Progenitor cell of endocrine pancreas (in vitro differentiated cells): ENCODE measurements at regions not wholly inside any gene's neighbourhood (a gene's known extent, or its start where the extent isn't known, plus 50 kb on each side); places are given as distances from the start of the nearest gene placed in this dataset.

Source experiments
- DNase-seq: peaks from one replicate; pipeline ENCODE4 v3.0.0; 2021; ENCODE audit warnings: low spot score; ENCODE audit not compliant: unreplicated experiment
- H3K27ac Mint-ChIP-seq: 2 replicates; pipeline ENCODE4 v1.8.0; 2021; ENCODE audit warnings: mild to moderate bottlenecking, moderate library complexity, mixed read lengths
- H3K27me3 Mint-ChIP-seq: 2 replicates; pipeline ENCODE4 v1.8.0; 2021; ENCODE audit warnings: mixed read lengths
- H3K36me3 Mint-ChIP-seq: 2 replicates; pipeline ENCODE4 v1.8.0; 2022; ENCODE audit warnings: mixed read lengths; ENCODE audit not compliant: insufficient read depth
- H3K4me1 Mint-ChIP-seq: 2 replicates; pipeline ENCODE4 v1.8.0; 2021; ENCODE audit warnings: low read depth, mixed read lengths
- H3K4me3 Mint-ChIP-seq: 2 replicates; pipeline ENCODE4 v1.8.0; 2021; ENCODE audit warnings: low read depth, mild to moderate bottlenecking, moderate library complexity, mixed read lengths
- H3K9me3 Mint-ChIP-seq: 2 replicates; pipeline ENCODE4 v1.8.0; 2021; ENCODE audit warnings: low read depth, mixed read lengths
- CTCF ChIP-seq: fragments of 200-600 bp; sonication (generic); IDR thresholded peaks from one replicate; pipeline ENCODE4 v1.5.0; 2021; ENCODE audit warnings: antibody characterized with exemption, mild to moderate bottlenecking; ENCODE audit not compliant: unreplicated experiment

- Mint-ChIP-seq H3K4me3 (no peak overlapping the region), H3K27ac (no peak overlapping the region), H3K27me3 (no peaks in the 10 kb centered on the region), H3K9me3 (no peaks in the 10 kb centered on the region), H3K36me3 (no peaks in the 10 kb centered on the region), H3K4me1 (peaks cover 38% of the 10 kb centered on the region)
- TF ChIP-seq CTCF, result no peak
- DNase-seq, result no peak
These were observed 153.8 kb downstream of the C9orf50 start for GRCh38 chr9:129467004-129467588.

- Mint-ChIP-seq H3K9me3 (no peaks in the 10 kb centered on the region), H3K4me3 (no peak overlapping the region), H3K36me3 (no peaks in the 10 kb centered on the region), H3K4me1 (peaks cover 41% of the 10 kb centered on the region), H3K27ac (peak overlapping the region; percentile 73), H3K27me3 (no peaks in the 10 kb centered on the region)
- TF ChIP-seq CTCF, result no peak
- DNase-seq, result no peak
These were observed 154.9 kb downstream of the C9orf50 start for GRCh38 chr9:129465834-129466535.

- no peak for DNase-seq
- H3K4me3 Mint-ChIP-seq, result no peak overlapping the region
- no peaks in the 10 kb centered on the region for H3K9me3 Mint-ChIP-seq
- no peaks in the 10 kb centered on the region for H3K27me3 Mint-ChIP-seq
- no peaks in the 10 kb centered on the region for H3K36me3 Mint-ChIP-seq
- TF ChIP-seq CTCF, result no peak
- H3K4me1 Mint-ChIP-seq, result peaks cover 41% of the 10 kb centered on the region
- no peak overlapping the region for H3K27ac Mint-ChIP-seq
These were observed 155.7 kb downstream of the C9orf50 start for GRCh38 chr9:129464972-129465833.

- Mint-ChIP-seq H3K27ac (no peak overlapping the region), H3K36me3 (no peaks in the 10 kb centered on the region), H3K27me3 (no peaks in the 10 kb centered on the region), H3K9me3 (no peaks in the 10 kb centered on the region), H3K4me1 (peaks cover 32% of the 10 kb centered on the region), H3K4me3 (no peak overlapping the region)
- no peak for DNase-seq
- TF ChIP-seq CTCF, result no peak
These were observed 156.9 kb downstream of the C9orf50 start for GRCh38 chr9:129463994-129464393.

- H3K27ac Mint-ChIP-seq, result no peak overlapping the region
- H3K4me3 Mint-ChIP-seq, result no peak overlapping the region
- no peak for DNase-seq
- no peaks in the 10 kb centered on the region for H3K9me3 Mint-ChIP-seq
- no peaks in the 10 kb centered on the region for H3K36me3 Mint-ChIP-seq
- H3K4me1 Mint-ChIP-seq, result peaks cover 30% of the 10 kb centered on the region
- H3K27me3 Mint-ChIP-seq, result no peaks in the 10 kb centered on the region
- TF ChIP-seq CTCF, result no peak
These were observed 157.4 kb downstream of the C9orf50 start for GRCh38 chr9:129463477-129463876.
